B cell (primary cell): ENCODE measurements at regions not wholly inside any gene's neighbourhood (a gene's known extent, or its start where the extent isn't known, plus 50 kb on each side); places are given as distances from the start of the nearest gene placed in this dataset.
A peak's percentile ranks its signal among the peaks of the same experiment; 100 is the strongest.

ENCODE experiments used
- ATAC-seq: fragments of 200-7000 bp; cut with Tn5 transposase; one replicate; pipeline ENCODE4 v1.10.0; 2021; ENCODE audit warnings: low read depth, mild to moderate bottlenecking, moderate number of reproducible peaks, moderate library complexity
- CTCF ChIA-PET: fragments of 350-600 bp; sonication (Branson Sonifier 250); formaldehyde crosslinking; loops from one replicate; lab custom pipeline; 2021; ENCODE audit warnings: antibody characterized with exemption, inconsistent platforms; lab: Charles Lee
- POLR2A ChIA-PET: fragments of 350-600 bp; sonication (Branson Sonifier 250); formaldehyde crosslinking; loops from one replicate; lab custom pipeline; 2021; ENCODE audit warnings: antibody characterized with exemption; lab: Charles Lee
- DNase-seq: peaks from one replicate; pipeline ENCODE4 v3.0.0; 2013
- H2AFZ ChIP-seq: 2 replicates; pipeline ENCODE4 v1.6.1; 2012; ENCODE audit warnings: mild to moderate bottlenecking, low read depth, low read length; ENCODE audit not compliant: insufficient read depth, poor library complexity, severe bottlenecking
- H3K27ac ChIP-seq, 2 donors: 1 replicate in 1 of 2; 2 replicates in 1 of 2; pipeline ENCODE4 v1.5.1; 2012 to 2013; ENCODE audit warnings: low read length in 2 of 2, mild to moderate bottlenecking in 2 of 2, moderate library complexity in 1 of 2
- H3K27me3 ChIP-seq, 4 experiments: fragments of 200-600 bp in 1 of 4; sonication (generic) in 1 of 4; replicated peaks in 1 of 4; 1 replicate in 2 of 4; 2 replicates in 2 of 4; pipeline versions ENCODE4 v1.6.1 to v1.7.0; 2013 to 2016; ENCODE audit warnings: low read length in 3 of 4, mild to moderate bottlenecking in 2 of 4, mixed read lengths in 1 of 4, moderate library complexity in 1 of 4; ENCODE audit not compliant: insufficient read depth in 4 of 4, control insufficient read depth in 3 of 4; ENCODE audit errors: control extremely low read depth in 1 of 4
- H3K36me3 ChIP-seq, 2 experiments: replicated peaks in 1 of 2; 1 replicate in 1 of 2; 2 replicates in 1 of 2; pipeline versions ENCODE4 v1.6.1 to v1.7.1; 2013; ENCODE audit warnings: low read length in 1 of 2; ENCODE audit not compliant: insufficient read depth in 2 of 2, control insufficient read depth in 1 of 2; ENCODE audit errors: control extremely low read depth in 1 of 2, extremely low read depth in 1 of 2
- H3K4me1 ChIP-seq, 2 donors: fragments of 200-600 bp in 1 of 2; sonication (generic) in 1 of 2; 1 replicate in 1 of 2; 2 replicates in 1 of 2; pipeline versions ENCODE4 v1.5.1 to v1.6.1; 2013 to 2017; ENCODE audit warnings: low read length in 2 of 2; ENCODE audit not compliant: control insufficient read depth in 2 of 2, insufficient read depth in 2 of 2
- H3K4me2 ChIP-seq: replicated peaks from 2 replicates; pipeline ENCODE3; 2012; ENCODE audit warnings: mild to moderate bottlenecking, low read depth, low read length; ENCODE audit not compliant: poor library complexity, severe bottlenecking
- H3K4me3 ChIP-seq, 5 experiments: fragments of 200-600 bp in 1 of 5; sonication (generic) in 1 of 5; 1 replicate in 3 of 5; 2 replicates in 2 of 5; pipeline versions ENCODE4 v1.5.1 to v1.7.0; 2011 to 2016; ENCODE audit warnings: low read length in 4 of 5, mild to moderate bottlenecking in 4 of 5, low read depth in 2 of 5, control low read depth in 1 of 5, moderate library complexity in 1 of 5; ENCODE audit not compliant: insufficient read depth in 1 of 5; ENCODE audit errors: control extremely low read depth in 1 of 5, extremely low read depth in 1 of 5
- H3K79me2 ChIP-seq: fragments of 200-600 bp; sonication (generic); one replicate; pipeline ENCODE4 v1.6.0; 2016; ENCODE audit warnings: low read length; ENCODE audit not compliant: control insufficient read depth, insufficient read depth
- H3K9ac ChIP-seq: fragments of 200-600 bp; sonication (generic); 2 replicates; pipeline ENCODE4 v1.6.1; 2017; ENCODE audit warnings: mild to moderate bottlenecking, low read length, moderate library complexity
- H3K9me3 ChIP-seq, 3 donors: one replicate each; pipeline versions ENCODE4 v1.6.1 to v1.7.1; 2013; ENCODE audit warnings: low read length in 2 of 3; ENCODE audit not compliant: control insufficient read depth in 2 of 3, insufficient read depth in 1 of 3; ENCODE audit errors: control extremely low read depth in 1 of 3
- H4K20me1 ChIP-seq: 2 replicates; pipeline ENCODE4 v1.6.0; 2012; ENCODE audit warnings: mild to moderate bottlenecking, low read length; ENCODE audit not compliant: insufficient read depth, control insufficient read depth, poor library complexity, severe bottlenecking
- H3K27ac Mint-ChIP-seq: one replicate; pipeline ENCODE4 v1.8.0; 2021; ENCODE audit warnings: mixed read lengths
- H3K27me3 Mint-ChIP-seq: one replicate; pipeline ENCODE4 v1.8.0; 2021; ENCODE audit warnings: mixed read lengths
- H3K4me1 Mint-ChIP-seq: one replicate; pipeline ENCODE4 v1.8.0; 2021; ENCODE audit warnings: mixed read lengths
- H3K4me3 Mint-ChIP-seq: one replicate; pipeline ENCODE4 v1.8.0; 2021; ENCODE audit warnings: mixed read lengths
- H3K9me3 Mint-ChIP-seq: one replicate; pipeline ENCODE4 v1.8.0; 2022; ENCODE audit warnings: mixed read lengths; ENCODE audit not compliant: insufficient read depth
- EZH2 ChIP-seq: IDR thresholded peaks from 2 replicates; pipeline ENCODE4 v1.6.1; 2012; ENCODE audit warnings: borderline replicate concordance, low read depth, mild to moderate bottlenecking, moderate library complexity, low read length; ENCODE audit not compliant: insufficient read depth, poor library complexity, severe bottlenecking
- WGBS: methylation state at CpG from one replicate; pipeline ENCODE4 v1.1.5; 2013; ENCODE audit warnings: missing lambda C conversion rate; ENCODE audit not compliant: insufficient coverage; 5-methylcytosine and 5-hydroxymethylcytosine counted together
- intact Hi-C: fragments of 100-400 bp; cut with micrococcal nuclease; formaldehyde crosslinking; loops from one replicate; pipeline ENCODE4 v1.10.0; 2022
- TF ChIP-seq, protein P1 (sequence below): fragments of 200-600 bp; IDR thresholded peaks from one replicate; pipeline ENCODE4 v1.8.0; 2022; ENCODE audit warnings: antibody characterized with exemption, mild to moderate bottlenecking

GRCh38 chr6:8686077-8686476, 250.7 kb upstream of the SLC35B3 start:
- no peak overlapping the region for H3K4me3 ChIP-seq
- no peak overlapping the region for H3K27ac ChIP-seq
- peak; percentile 67 for ATAC-seq
- no peak overlapping the region for H3K9ac ChIP-seq
- H3K27me3 ChIP-seq, result no peaks in the 10 kb centered on the region
- no peaks in the 10 kb centered on the region for H3K27me3 Mint-ChIP-seq
- H3K4me3 Mint-ChIP-seq, result peak overlapping the region; percentile 4
- H3K4me1 Mint-ChIP-seq, result peaks cover 15% of the 10 kb centered on the region
- ChIA-PET CTCF (interaction anchor here (1.0 kb wide), 1 partner anchor 10 kb away, joined by 3 read pairs; no protein-coding TSS in a partner anchor), POLR2A (no interaction called here)
- DNase-seq, result peak; percentile 62
- H3K9me3 Mint-ChIP-seq, result peaks cover 3% of the 10 kb centered on the region
- no peaks in the 10 kb centered on the region for H4K20me1 ChIP-seq
- no peak overlapping the region for H2AFZ ChIP-seq
- peak overlapping the region; percentile 4 for H3K4me2 ChIP-seq
- peak overlapping the region; percentile 7 for H3K27ac Mint-ChIP-seq
- WGBS, result 54% methylated on average over 3 of the region's 3 CpGs
- peaks cover 0 to 5% (median 1%) of the 10 kb centered on the region in 3 donors for H3K9me3 ChIP-seq
- H3K36me3 ChIP-seq, result no peaks in the 10 kb centered on the region
- peaks cover 9 to 14% of the 10 kb centered on the region in 2 donors for H3K4me1 ChIP-seq
- TF ChIP-seq EZH2, result no peak
- TF ChIP-seq, protein P1, sequence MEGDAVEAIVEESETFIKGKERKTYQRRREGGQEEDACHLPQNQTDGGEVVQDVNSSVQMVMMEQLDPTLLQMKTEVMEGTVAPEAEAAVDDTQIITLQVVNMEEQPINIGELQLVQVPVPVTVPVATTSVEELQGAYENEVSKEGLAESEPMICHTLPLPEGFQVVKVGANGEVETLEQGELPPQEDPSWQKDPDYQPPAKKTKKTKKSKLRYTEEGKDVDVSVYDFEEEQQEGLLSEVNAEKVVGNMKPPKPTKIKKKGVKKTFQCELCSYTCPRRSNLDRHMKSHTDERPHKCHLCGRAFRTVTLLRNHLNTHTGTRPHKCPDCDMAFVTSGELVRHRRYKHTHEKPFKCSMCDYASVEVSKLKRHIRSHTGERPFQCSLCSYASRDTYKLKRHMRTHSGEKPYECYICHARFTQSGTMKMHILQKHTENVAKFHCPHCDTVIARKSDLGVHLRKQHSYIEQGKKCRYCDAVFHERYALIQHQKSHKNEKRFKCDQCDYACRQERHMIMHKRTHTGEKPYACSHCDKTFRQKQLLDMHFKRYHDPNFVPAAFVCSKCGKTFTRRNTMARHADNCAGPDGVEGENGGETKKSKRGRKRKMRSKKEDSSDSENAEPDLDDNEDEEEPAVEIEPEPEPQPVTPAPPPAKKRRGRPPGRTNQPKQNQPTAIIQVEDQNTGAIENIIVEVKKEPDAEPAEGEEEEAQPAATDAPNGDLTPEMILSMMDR, result no peak
- H3K79me2 ChIP-seq, result no peaks in the 10 kb centered on the region
- intact Hi-C loops, result no loop called here

DNA sequence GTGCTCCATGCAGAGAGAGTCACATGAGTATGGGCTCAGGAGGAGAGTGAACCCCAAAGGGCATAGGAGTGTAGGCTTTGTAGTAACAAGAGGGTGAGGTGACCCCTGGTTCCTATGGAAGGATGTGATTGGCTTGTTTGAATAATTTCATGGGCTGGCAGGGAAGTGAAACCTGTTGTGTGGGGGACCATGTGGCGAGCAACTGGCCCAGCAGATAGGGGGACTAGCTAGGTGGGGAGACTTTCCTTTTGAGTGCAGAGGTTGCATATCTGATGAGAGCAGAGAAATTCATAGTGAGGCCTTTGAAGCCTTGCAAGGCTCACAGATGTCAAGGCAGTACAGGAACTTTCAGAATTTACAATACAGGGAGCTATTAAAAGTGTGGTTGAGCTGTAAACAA, 247.9 kb upstream of the SLC35B3 start:
- ATAC-seq (no peak), DNase-seq (no peak)
- no peaks in the 10 kb centered on the region for H3K36me3 ChIP-seq
- TF ChIP-seq EZH2, result no peak
- TF ChIP-seq, protein P1, result no peak
- WGBS, result 73% methylated on average over 1 of the region's 1 CpG
- ChIA-PET CTCF (no interaction called here), POLR2A (no interaction called here)
- H3K27me3 Mint-ChIP-seq, result no peaks in the 10 kb centered on the region
- no peak overlapping the region for H3K9ac ChIP-seq
- H3K27ac ChIP-seq, result no peak overlapping the region
- peaks cover 0 to 5% (median 0%) of the 10 kb centered on the region in 3 donors for H3K9me3 ChIP-seq
- no peak overlapping the region for H3K4me3 Mint-ChIP-seq
- peaks cover 15% of the 10 kb centered on the region for H3K4me1 Mint-ChIP-seq
- H3K4me3 ChIP-seq, result no peak overlapping the region
- H3K79me2 ChIP-seq, result no peaks in the 10 kb centered on the region
- no peak overlapping the region for H3K27ac Mint-ChIP-seq
- no peaks in the 10 kb centered on the region for H4K20me1 ChIP-seq
- intact Hi-C loops, result no loop called here
- H3K27me3 ChIP-seq, result no peaks in the 10 kb centered on the region
- H2AFZ ChIP-seq, result no peak overlapping the region
- peaks cover 3% of the 10 kb centered on the region for H3K9me3 Mint-ChIP-seq
- peaks cover 9 to 14% of the 10 kb centered on the region in 2 donors for H3K4me1 ChIP-seq
- H3K4me2 ChIP-seq, result no peak overlapping the region
